Nephron progenitor cell (in vitro differentiated cells): ENCODE measurements at regions not wholly inside any gene's neighbourhood (a gene's known extent, or its start where the extent isn't known, plus 50 kb on each side); places are given as distances from the start of the nearest gene placed in this dataset.

ENCODE experiments used
- DNase-seq: peaks from one replicate; pipeline ENCODE4 v3.0.0; 2021
- H3K27ac Mint-ChIP-seq: 2 replicates; pipeline ENCODE4 v1.8.0; 2021; ENCODE audit warnings: mild to moderate bottlenecking, moderate library complexity, mixed read lengths
- H3K27me3 Mint-ChIP-seq: 2 replicates; pipeline ENCODE4 v1.8.0; 2021; ENCODE audit warnings: mild to moderate bottlenecking, low read depth, mixed read lengths; ENCODE audit not compliant: poor library complexity
- H3K36me3 Mint-ChIP-seq: 2 replicates; pipeline ENCODE4 v1.8.0; 2021; ENCODE audit warnings: low read depth, mixed read lengths
- H3K4me1 Mint-ChIP-seq: 2 replicates; pipeline ENCODE4 v1.8.0; 2021; ENCODE audit warnings: mixed read lengths
- H3K4me3 Mint-ChIP-seq: 2 replicates; pipeline ENCODE4 v1.8.0; 2021; ENCODE audit warnings: mild to moderate bottlenecking, moderate library complexity, mixed read lengths
- H3K9me3 Mint-ChIP-seq: 2 replicates; pipeline ENCODE4 v1.8.0; 2021; ENCODE audit warnings: mild to moderate bottlenecking, moderate library complexity, mixed read lengths
- TF ChIP-seq, protein P1 (sequence below): fragments of 200-600 bp; sonication (generic); IDR thresholded peaks from 2 replicates; pipeline ENCODE4 v1.5.0; 2021; ENCODE audit warnings: antibody characterized with exemption

DNA sequence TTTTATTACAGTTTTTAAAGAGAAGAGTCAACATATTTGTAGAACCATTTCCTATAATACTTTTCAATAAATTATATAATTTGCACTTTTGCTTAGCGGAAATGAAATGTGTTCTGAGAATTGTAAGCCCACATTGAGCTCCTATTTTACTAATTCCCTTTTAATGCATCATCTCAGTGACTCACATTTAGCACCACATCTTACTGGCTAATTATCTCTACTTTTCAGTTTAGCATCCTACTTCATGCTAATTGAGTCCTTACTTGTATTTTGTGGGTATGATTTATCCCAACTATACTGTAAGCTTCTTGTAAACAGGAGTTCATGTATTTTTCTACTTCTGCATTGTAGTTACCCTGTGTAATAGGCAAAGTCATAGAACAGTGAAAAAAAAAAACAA lies 67.5 kb downstream of the TMX1 start:
- no peak for DNase-seq
- Mint-ChIP-seq H3K27me3 (no peaks in the 10 kb centered on the region), H3K9me3 (no peaks in the 10 kb centered on the region), H3K27ac (no peak overlapping the region), H3K36me3 (no peaks in the 10 kb centered on the region), H3K4me3 (no peak overlapping the region), H3K4me1 (peaks cover 9% of the 10 kb centered on the region)
- TF ChIP-seq, protein P1, sequence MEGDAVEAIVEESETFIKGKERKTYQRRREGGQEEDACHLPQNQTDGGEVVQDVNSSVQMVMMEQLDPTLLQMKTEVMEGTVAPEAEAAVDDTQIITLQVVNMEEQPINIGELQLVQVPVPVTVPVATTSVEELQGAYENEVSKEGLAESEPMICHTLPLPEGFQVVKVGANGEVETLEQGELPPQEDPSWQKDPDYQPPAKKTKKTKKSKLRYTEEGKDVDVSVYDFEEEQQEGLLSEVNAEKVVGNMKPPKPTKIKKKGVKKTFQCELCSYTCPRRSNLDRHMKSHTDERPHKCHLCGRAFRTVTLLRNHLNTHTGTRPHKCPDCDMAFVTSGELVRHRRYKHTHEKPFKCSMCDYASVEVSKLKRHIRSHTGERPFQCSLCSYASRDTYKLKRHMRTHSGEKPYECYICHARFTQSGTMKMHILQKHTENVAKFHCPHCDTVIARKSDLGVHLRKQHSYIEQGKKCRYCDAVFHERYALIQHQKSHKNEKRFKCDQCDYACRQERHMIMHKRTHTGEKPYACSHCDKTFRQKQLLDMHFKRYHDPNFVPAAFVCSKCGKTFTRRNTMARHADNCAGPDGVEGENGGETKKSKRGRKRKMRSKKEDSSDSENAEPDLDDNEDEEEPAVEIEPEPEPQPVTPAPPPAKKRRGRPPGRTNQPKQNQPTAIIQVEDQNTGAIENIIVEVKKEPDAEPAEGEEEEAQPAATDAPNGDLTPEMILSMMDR, result no peak

DNA sequence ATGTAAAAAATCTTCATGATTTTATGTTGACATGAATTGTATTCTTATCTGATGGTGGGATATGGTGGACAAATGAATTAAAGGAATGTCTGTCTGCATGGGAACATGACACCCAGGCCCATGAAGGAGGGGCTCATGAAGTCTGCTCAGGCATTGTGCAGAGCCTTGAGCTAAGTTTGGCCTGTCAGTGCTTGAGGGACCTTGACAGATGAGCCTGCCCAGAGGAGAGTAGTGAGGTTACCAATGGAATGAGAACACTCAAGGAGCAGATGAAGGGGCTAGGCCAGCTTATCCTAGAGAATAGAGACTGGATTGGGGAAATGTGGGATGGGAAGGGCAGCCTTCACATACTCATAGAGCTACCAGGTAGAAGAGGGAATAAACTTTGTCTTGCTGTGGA lies 68.8 kb downstream of the TMX1 start:
- H3K4me3 Mint-ChIP-seq, result no peak overlapping the region

DNA sequence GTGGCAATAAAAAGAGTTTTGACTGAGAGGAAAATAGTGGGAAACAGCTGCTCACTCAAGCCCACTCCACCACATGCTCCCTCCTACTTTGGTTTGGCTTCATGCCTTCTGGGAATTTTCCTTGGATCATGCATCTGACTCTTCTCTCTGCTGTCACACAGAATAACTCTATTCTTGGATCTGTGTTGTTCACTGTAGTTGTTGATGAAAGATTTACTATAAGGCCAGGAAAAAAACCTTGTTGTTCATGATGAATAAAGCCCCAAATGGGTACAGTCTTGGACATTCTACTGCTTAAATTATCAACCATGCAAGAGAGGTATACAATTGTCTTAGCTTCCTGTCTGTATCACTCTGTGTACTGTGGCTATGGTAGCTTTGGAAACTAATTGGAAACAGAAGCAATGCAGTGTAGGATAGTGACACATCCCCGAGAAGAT lies 70.5 kb downstream of the TMX1 start:
- no peaks in the 10 kb centered on the region for H3K36me3 Mint-ChIP-seq
- H3K27ac Mint-ChIP-seq, result no peak overlapping the region
- H3K4me1 Mint-ChIP-seq, result peaks cover 6% of the 10 kb centered on the region

More for the DNA sequence above, 68.8 kb downstream of the TMX1 start:
- Mint-ChIP-seq H3K27me3 (no peaks in the 10 kb centered on the region), H3K9me3 (no peaks in the 10 kb centered on the region), H3K27ac (no peak overlapping the region), H3K4me1 (peaks cover 6% of the 10 kb centered on the region), H3K36me3 (no peaks in the 10 kb centered on the region)
- no peak for DNase-seq
- TF ChIP-seq, protein P1, result no peak

DNA sequence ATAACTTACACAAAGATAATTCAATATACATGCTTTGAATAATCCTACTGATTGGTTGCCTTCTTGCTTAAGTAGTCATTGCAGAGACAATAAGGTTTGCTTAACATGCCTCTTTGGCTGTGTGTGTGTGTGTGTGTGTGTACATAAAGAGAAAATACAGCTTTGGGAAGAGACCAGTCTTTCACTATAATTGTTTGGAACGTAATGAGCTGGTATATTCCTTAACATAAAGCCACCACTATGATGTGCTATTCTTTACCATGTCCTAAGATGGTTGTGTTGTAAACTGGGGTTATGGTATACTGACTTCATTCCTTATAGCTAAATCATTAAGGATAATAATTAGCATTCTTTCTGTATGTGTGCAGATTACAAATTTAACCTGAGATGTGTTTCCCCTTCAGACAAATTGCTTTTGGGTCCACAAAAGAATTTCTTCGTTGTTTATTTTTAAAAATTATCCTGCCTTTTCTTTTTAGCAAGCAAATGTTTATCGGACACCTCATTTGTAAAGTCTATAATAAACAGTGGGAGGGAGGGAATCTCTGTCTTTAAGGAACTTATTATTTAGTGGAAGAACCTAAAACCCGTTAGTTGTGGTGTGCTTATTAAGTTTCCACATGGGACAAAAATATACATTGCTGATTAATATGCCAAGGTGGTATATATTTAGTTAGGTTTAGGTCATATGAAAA lies 74.4 kb downstream of the TMX1 start:
- H3K27me3 Mint-ChIP-seq, result peaks cover 2% of the 10 kb centered on the region
- no peak for DNase-seq
- H3K4me3 Mint-ChIP-seq, result no peak overlapping the region
- peaks cover 9% of the 10 kb centered on the region for H3K4me1 Mint-ChIP-seq
- no peaks in the 10 kb centered on the region for H3K9me3 Mint-ChIP-seq
- TF ChIP-seq, protein P1, result no peak
- H3K36me3 Mint-ChIP-seq, result no peaks in the 10 kb centered on the region
- no peak overlapping the region for H3K27ac Mint-ChIP-seq

More for the DNA sequence above, 70.5 kb downstream of the TMX1 start:
- Mint-ChIP-seq H3K27me3 (no peaks in the 10 kb centered on the region), H3K4me3 (no peak overlapping the region), H3K9me3 (no peaks in the 10 kb centered on the region)
- DNase-seq, result no peak
- TF ChIP-seq, protein P1, result no peak

DNA sequence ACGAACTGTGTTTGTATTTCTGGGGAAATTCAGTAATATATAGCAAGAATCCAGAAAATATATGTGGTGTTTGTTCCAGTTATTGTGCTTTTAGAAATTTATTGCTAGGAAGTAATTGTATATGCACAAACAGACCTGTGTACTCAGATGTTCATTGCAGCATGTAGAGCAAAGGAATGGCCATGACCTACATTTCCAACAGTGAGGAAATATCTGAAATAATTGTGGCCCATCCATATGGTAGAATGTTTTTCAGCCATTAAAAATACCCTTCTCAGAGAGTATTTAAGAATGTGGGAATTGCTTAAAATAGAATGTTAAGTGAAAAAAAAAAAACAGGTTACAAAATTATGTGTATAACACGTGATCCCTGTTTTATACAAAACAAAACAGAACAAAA lies 77.3 kb downstream of the TMX1 start:
- Mint-ChIP-seq H3K9me3 (no peaks in the 10 kb centered on the region), H3K27ac (no peak overlapping the region), H3K4me3 (no peak overlapping the region), H3K27me3 (peaks cover 2% of the 10 kb centered on the region), H3K4me1 (peaks cover 14% of the 10 kb centered on the region), H3K36me3 (no peaks in the 10 kb centered on the region)
- DNase-seq, result no peak
- TF ChIP-seq, protein P1, result no peak
